GM12875 (cell line): ENCODE measurements at regions not wholly inside any gene's neighbourhood (a gene's known extent, or its start where the extent isn't known, plus 50 kb on each side); places are given as distances from the start of the nearest gene placed in this dataset.
"Not testable (repeated sequence)": the region's sequence is repeated elsewhere in the genome, so short reads cannot be mapped to it uniquely, and the experiment has no call there.

Source experiments
- H3K4me3 ChIP-seq: one replicate; pipeline ENCODE4 v1.5.1; 2011; ENCODE audit warnings: low read depth, low read length, control low read depth
- TF ChIP-seq, protein P1 (sequence below): IDR thresholded peaks from 2 replicates; pipeline ENCODE4 v1.5.1; 2011; ENCODE audit warnings: low read depth, mild to moderate bottlenecking, control low read depth, inconsistent platforms, low read length, moderate library complexity, borderline replicate concordance; ENCODE audit not compliant: insufficient read depth

DNA sequence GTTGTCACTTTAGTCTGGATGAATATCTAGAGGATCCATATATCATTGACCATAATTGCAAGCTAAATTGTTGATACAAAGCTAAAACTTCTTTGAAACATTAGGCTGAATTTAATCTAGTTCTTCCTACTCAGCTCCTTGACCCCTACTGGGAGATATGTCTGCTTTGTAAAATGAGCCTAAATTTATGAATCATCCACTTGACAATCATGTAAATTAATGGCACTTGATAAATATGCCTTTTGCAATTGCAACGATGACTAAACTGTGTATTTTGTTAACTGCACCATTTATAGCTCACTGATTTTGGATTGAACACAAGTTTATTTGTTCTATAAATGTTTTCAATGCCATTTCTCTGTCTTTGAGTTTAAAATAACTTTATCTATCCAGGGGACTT is 1616.5 kb upstream of the FLRT2 start:
- TF ChIP-seq, protein P1, sequence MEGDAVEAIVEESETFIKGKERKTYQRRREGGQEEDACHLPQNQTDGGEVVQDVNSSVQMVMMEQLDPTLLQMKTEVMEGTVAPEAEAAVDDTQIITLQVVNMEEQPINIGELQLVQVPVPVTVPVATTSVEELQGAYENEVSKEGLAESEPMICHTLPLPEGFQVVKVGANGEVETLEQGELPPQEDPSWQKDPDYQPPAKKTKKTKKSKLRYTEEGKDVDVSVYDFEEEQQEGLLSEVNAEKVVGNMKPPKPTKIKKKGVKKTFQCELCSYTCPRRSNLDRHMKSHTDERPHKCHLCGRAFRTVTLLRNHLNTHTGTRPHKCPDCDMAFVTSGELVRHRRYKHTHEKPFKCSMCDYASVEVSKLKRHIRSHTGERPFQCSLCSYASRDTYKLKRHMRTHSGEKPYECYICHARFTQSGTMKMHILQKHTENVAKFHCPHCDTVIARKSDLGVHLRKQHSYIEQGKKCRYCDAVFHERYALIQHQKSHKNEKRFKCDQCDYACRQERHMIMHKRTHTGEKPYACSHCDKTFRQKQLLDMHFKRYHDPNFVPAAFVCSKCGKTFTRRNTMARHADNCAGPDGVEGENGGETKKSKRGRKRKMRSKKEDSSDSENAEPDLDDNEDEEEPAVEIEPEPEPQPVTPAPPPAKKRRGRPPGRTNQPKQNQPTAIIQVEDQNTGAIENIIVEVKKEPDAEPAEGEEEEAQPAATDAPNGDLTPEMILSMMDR = no peak
- H3K4me3 ChIP-seq = no peak overlapping the region

DNA sequence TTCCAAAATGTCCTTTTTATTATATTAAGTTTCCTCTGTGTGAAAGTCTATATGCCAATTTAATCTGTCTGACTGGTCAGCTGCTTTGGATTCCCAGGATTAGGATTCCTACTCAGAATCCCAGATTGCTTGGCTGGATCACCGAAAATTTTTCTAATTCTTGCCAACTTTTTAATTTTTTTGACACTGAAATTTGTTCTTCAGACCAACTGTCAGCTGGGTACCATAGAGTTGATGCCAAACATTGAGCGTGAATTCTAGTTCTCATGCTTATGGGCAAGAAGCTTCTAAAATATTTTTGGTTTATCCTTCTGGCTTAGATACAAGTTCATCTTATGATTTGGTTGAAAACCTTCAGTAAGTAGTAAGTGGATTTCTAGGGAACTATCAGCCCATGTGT is 1611.4 kb upstream of the FLRT2 start:
- H3K4me3 ChIP-seq = no peak overlapping the region
- TF ChIP-seq, protein P1 = no peak

DNA sequence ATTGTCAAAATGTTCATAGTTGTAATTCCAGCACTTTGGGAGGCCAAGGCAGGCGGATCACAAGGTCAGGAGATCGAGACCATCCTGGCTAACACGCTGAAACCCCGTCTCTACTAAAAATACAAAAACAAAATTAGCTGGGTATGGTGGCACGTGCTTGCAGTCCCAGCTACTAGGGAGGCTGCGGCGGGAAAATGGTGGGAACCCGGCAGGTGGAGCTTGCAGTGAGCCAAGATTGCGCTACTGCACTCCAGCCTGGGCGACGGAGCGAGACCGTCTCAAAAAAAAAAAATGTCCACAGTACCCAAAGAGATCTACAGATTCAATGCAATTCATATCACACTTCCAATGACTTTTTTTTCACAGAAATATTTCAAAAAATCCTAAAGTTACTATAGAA is 1610.3 kb upstream of the FLRT2 start:
- H3K4me3 ChIP-seq = not testable (repeated sequence)

DNA sequence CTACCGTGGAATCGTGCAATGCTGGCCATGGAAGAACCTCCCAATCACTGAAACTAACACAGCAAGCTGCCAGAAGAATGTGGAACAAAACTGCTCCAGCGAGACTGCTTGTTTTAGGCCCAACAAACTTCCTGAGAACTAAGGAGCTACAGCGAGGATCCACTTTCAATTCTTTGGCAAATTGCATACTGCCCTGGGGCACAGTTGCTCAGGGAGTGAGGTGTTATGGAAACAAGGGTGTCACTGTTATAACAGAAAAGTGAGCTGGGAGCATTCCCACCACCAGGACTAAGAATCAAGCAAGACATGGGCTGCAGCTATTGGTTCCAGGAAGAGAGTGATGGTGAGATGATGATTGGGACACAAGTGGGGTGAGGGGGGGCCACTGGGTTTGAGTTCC is 1606.1 kb upstream of the FLRT2 start:
- TF ChIP-seq, protein P1 = no peak
- H3K4me3 ChIP-seq = no peak overlapping the region

DNA sequence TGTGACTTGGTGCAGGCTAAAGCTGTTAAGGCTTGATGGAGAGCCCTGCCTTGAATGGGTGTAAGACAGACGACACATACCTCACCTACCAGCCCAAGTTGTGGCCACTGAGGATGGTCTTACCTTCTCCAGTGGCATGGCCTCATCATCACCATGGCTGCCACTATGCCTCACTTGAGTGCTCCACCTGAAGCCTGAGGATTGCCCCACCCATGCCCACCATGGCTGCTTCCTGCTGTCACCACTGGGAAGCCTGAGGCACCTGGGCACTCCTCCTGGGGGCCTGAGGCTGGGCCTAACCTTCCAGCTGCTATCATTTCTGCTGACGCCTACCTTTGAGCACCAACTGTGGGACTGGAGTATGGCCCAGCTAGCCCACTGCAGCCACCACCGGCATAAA is 1605.7 kb upstream of the FLRT2 start:
- H3K4me3 ChIP-seq = no peak overlapping the region
- TF ChIP-seq, protein P1 = no peak

DNA sequence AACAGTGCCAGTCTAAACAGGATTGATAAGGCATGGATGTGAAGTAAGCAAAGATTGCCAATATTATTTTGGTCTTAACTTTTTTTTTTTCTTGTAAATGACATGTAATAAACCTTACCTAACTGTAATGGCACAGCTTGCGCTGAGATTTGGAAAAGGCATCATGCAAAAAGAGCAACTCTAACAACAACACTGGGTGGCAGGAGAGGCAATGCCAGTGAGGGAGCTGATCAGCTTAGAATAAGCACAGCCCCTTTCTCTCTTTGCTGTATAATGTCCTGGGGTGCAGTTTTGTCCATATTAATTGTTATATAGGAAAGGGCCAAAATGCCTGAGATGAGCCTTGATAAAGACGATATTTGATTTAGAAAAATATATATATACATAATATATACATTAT is 1589.7 kb upstream of the FLRT2 start:
- TF ChIP-seq, protein P1 = no peak
- H3K4me3 ChIP-seq = no peak overlapping the region

DNA sequence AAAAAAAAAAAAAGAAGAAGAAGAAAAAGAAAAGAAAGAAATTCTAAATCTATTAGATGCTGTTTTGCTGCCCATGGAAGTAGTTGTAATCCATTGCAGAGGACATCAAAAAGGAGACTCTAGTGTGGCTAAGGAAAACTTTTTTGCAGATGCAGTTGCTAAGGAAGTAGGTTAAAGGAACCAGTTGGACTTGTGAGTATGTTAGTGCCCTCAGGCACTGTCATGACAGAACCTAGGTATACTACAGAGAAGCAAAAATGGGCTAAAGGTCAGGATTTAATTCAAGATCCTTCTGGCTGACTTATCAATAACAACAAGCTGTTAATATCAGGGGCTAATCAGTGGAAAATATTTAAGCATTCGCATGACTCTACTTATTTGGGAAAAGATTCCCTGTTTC is 1571.6 kb upstream of the FLRT2 start:
- no peak overlapping the region for H3K4me3 ChIP-seq
- TF ChIP-seq, protein P1 = no peak

DNA sequence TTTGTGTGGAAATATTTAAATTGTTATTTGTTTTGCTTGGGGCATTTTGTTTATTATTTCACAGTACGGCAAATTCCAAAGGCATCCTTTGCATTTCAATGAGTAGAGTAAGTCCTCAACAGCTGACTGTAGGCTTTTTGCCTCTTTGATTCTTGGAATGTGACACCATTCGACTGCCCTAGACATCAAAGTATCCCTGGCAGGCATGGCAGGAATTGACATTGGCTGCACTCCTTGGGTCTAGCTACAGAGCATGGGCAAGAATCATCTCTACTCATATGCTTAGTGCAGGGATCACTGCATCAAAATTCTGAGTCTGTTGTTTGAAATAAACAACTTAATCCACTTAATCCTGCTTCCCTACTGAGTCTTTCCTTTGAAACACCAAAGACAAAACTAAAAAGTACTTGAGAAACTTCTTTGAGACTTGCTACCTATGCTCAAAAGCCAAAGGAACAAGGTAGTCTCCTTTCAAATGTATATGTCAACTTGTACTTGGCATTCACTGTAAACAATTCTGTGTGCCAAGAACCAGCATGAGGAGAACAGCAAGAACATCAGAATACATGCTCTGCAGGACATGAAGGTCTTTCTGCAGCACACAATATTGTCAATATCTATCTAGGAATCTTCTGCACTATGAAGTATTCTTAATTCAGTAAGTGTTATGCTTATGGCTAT is 1569.0 kb upstream of the FLRT2 start:
- TF ChIP-seq, protein P1 = no peak
- H3K4me3 ChIP-seq = no peak overlapping the region
